ENCODE measurements at regions not wholly inside any gene's neighbourhood (a gene's known extent, or its start where the extent isn't known, plus 50 kb on each side); places are given as distances from the start of the nearest gene placed in this dataset.

DNA sequence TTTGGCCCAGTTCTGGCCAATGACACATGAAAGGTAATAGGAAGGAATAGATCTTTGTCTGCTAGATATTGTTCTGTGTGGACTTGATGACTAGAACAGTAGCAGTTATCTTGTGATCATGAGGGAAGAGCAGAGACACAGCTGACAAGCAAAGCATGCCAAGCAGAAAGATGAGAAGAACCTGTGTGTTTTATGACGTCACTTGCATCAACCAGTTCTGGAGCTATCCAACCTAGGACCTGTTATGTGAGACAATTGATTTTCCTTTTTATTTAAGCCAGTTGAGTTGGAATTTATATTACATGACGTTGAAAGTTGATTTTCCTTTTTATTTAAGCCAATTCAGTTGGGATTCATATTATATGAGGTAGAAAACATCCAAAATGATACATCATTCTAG is 143.2 kb downstream of the MCHR2 start:
- no peak overlapping the region for H3K4me3 ChIP-seq (ENCODE audit: extremely low read depth in 1 of 4, insufficient read depth in 2 of 4, low read depth in 3 of 4, low read length in 4 of 4)
- no peak overlapping the region for H4K8ac ChIP-seq (ENCODE audit: extremely low read depth, insufficient read depth, low read length)
- H3K4me2 ChIP-seq (ENCODE audit: insufficient read depth in 1 of 2, low read depth in 2 of 2, low read length in 2 of 2) = no peak overlapping the region
- H3K18ac ChIP-seq (ENCODE audit: extremely low read depth, low read length) = no peak overlapping the region
- H2AK5ac ChIP-seq (ENCODE audit: low read depth, low read length) = no peak overlapping the region
- H2BK120ac ChIP-seq (replicated peaks; ENCODE audit: low read depth, low read length) = no peak overlapping the region
- FAIRE-seq (no peak), DNase-seq (ENCODE audit: low read depth in 1 of 2, low spot score in 2 of 2) (no peak)
- 78% methylated on average over 2 of the region's 2 CpGs; no CpG with 5 or more reads in 1 of the 2 experiments for WGBS, 2 experiments (ENCODE audit: extremely low coverage in 1 of 2, insufficient coverage in 1 of 2, insufficient read length in 1 of 2, insufficient replicate concordance in 2 of 2, low coverage in 1 of 2, low lambda C conversion rate in 2 of 2, missing lambda C conversion rate in 1 of 2)
- no peak overlapping the region for H2BK12ac ChIP-seq (ENCODE audit: low read depth, low read length)
- no peak overlapping the region for H3K27ac ChIP-seq (ENCODE audit: low read depth, low read length)
- ChIA-PET POLR2A (ENCODE audit: partially characterized antibody) (no interaction called here), CTCF (ENCODE audit: partially characterized antibody) (interaction anchor here (0.8 to 1.2 kb wide), 2 partner anchors 13 to 18 kb away, joined by 3 to 4 read pairs; no protein-coding TSS in a partner anchor)
- peaks cover 0 to 1% (median 0%) of the 10 kb centered on the region in 4 experiments; a peak in 3 of 7 replicates for H3K27me3 ChIP-seq (replicated peaks in 1 of 4; ENCODE audit: control insufficient read depth in 3 of 4, extremely low read depth in 1 of 4, insufficient read depth in 3 of 4, low read length in 3 of 4)
- H4K91ac ChIP-seq (replicated peaks; ENCODE audit: insufficient read length, low read length) = no peak overlapping the region
- no peak overlapping the region for H3K14ac ChIP-seq (ENCODE audit: insufficient read length)
- no peak overlapping the region for H3K23ac ChIP-seq (ENCODE audit: insufficient read length)
- H4K20me1 ChIP-seq (replicated peaks in 1 of 2; ENCODE audit: control insufficient read depth in 1 of 2, insufficient read depth in 2 of 2, low read length in 2 of 2) = no peaks in the 10 kb centered on the region
- no peaks in the 10 kb centered on the region for H3K36me3 ChIP-seq (ENCODE audit: control insufficient read depth in 2 of 4, insufficient read depth in 4 of 4, low read length in 3 of 4)
- peaks cover 0 to 3% (median 0%) of the 10 kb centered on the region in 4 experiments; a peak in 1 of 7 replicates for H3K4me1 ChIP-seq (replicated peaks in 1 of 4; ENCODE audit: control insufficient read depth in 3 of 4, insufficient read depth in 4 of 4, low read length in 3 of 4)
- no peak overlapping the region for H2AFZ ChIP-seq (ENCODE audit: low read length)
- H3K9me3 ChIP-seq (ENCODE audit: insufficient read depth in 2 of 2, low read depth in 1 of 2, low read length in 1 of 2) = no peaks in the 10 kb centered on the region
- H3K23me2 ChIP-seq (ENCODE audit: low read depth, low read length) = no peaks in the 10 kb centered on the region
- H3K56ac ChIP-seq (replicated peaks; ENCODE audit: insufficient read length, low read depth, low read length) = no peak overlapping the region
- H3K4ac ChIP-seq (replicated peaks; ENCODE audit: insufficient read length, low read depth, low read length) = no peak overlapping the region
- H2BK5ac ChIP-seq (ENCODE audit: low read depth, low read length) = no peak overlapping the region
- no peak overlapping the region for H2BK15ac ChIP-seq (ENCODE audit: low read length)
- H2BK20ac ChIP-seq (ENCODE audit: low read length) = no peak overlapping the region
- H4K5ac ChIP-seq (ENCODE audit: insufficient read length, low read depth, low read length) = no peak overlapping the region
- no peak overlapping the region for H3K9ac ChIP-seq (replicated peaks in 1 of 4; ENCODE audit: extremely low read depth in 1 of 4, low read depth in 3 of 4, low read length in 3 of 4)
- no peaks in the 10 kb centered on the region for H3K79me2 ChIP-seq (ENCODE audit: control insufficient read depth in 1 of 2, insufficient read depth in 2 of 2, low read length in 2 of 2)
- H3K79me1 ChIP-seq (ENCODE audit: low read depth, low read length) = no peaks in the 10 kb centered on the region
- no peak for TF ChIP-seq ATF2 (IDR thresholded peaks at IDR 0.05; ENCODE audit: low read length)
- TF ChIP-seq CTCF (IDR thresholded peaks at IDR 0.05; ENCODE audit: control extremely low read depth in 1 of 3, insufficient read depth in 1 of 3, low read depth in 1 of 3, low read length in 3 of 3) = no peak
- TF ChIP-seq, protein P1, sequence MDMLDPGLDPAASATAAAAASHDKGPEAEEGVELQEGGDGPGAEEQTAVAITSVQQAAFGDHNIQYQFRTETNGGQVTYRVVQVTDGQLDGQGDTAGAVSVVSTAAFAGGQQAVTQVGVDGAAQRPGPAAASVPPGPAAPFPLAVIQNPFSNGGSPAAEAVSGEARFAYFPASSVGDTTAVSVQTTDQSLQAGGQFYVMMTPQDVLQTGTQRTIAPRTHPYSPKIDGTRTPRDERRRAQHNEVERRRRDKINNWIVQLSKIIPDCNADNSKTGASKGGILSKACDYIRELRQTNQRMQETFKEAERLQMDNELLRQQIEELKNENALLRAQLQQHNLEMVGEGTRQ (IDR thresholded peaks at IDR 0.05; ENCODE audit: low read length) = no peak
- no peak for TF ChIP-seq EZH2 (IDR thresholded peaks at IDR 0.05; ENCODE audit: low read depth, low read length, severe bottlenecking)
- TF ChIP-seq MAFK (IDR thresholded peaks at IDR 0.05; ENCODE audit: low read depth, low read length) = no peak
- no peak for TF ChIP-seq JUND (IDR thresholded peaks at IDR 0.05; ENCODE audit: low read length)
- no peak for TF ChIP-seq PHF8 (conservative IDR thresholded peaks at IDR 0.05; ENCODE audit: low read depth, low read length)
- TF ChIP-seq CREB1 (IDR thresholded peaks at IDR 0.05) = no peak
- TF ChIP-seq ZNF274 (IDR thresholded peaks at IDR 0.05; ENCODE audit: borderline replicate concordance, extremely low read depth, low read length) = no peak

Measured in H1 (cell line).